NCI-H526 (cell line): ENCODE measurements at regions not wholly inside any gene's neighbourhood (a gene's known extent, or its start where the extent isn't known, plus 50 kb on each side); places are given as distances from the start of the nearest gene placed in this dataset.
"Not testable (repeated sequence)": the region's sequence is repeated elsewhere in the genome, so short reads cannot be mapped to it uniquely, and the experiment has no call there.

Experiments used
- DNase-seq, 2 experiments: peaks; one replicate each; lab custom pipeline; 2025; lab: John Stamatoyannopoulos, UW

DNA sequence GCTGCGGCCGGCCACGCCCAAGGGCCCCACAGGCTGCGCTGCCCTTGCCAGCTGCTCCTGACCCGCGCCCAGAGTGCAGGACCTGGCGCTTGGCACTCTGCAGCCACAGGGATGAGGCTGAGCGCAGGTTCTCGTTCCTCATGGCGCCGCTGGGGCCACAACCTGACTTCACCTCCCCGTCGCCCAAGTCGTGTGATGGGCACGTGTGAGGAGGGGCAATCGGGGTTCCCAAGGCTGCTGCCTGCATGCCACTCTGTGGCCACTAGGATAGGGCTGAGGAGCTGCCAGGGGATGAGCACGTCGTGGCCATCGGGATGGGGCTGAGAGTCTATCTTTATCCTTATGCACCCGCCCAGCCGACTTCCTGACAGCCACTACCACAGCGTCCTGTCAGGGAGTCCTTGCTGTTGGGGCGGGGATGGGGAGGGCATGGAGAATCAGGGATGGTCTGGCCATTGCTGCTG, 1890.0 kb upstream of the CDH9 start:
- DNase-seq: not testable (repeated sequence)

DNA sequence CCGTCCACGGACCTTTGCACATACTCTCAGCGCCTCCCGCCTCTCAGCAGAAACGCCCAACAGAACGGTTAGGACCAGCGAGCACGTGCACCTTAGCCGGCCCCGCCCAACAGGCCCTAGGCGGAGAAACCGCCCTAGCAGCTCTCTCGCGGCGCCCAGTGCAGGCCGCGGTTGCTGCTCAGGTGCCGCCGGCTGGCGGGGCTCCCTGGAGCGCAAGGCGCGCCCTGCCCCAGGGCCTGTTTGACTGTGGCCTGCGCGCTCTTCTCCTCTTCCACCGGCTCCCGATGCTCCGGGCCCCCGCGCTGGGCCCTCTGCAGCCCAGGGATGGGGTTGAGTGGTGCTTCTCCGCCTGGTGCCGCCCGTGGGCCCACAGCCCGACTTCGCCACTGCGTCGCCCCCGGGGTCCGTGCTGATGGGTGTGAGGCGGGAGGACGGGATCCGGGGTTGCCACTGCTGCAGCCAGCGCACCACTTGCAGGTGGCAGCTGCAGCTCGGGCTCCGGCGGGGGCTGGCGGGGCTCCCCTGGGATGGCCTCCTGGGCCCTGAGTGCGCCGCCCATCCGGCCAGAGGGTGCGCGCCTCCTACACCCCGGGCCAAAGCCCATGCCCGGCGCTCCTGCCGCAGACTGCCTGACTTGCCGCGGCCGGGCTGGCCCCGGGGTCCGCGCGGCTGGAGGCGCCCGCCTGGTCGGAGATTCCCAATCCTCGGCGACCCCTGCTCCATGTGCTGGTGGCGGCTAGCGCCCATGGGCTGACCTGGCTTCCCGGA, 1889.4 kb upstream of the CDH9 start:
- no peak for DNase-seq

- no peak for DNase-seq
Observed at GRCh38 chr5:28926422-28926821, 1888.0 kb upstream of the CDH9 start.

DNA sequence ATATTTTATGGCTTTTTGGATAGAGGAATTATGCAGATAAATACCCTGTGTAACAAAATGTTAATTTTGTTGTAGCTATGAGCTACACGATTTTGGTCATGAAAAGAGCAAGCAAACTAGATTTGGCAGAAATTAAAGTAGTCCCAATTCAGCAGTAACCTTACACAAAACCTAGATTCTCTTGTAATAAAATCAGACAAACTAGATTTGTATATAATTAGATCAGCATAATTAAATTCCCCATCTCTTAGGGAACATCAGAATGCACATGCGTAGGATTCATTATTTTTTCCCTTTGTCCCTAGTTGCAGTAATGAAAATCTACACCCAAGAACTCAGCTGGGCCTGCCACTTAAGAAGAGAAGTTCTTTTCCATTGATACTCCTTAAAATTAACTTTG, 1879.2 kb upstream of the CDH9 start:
- no peak for DNase-seq

DNA sequence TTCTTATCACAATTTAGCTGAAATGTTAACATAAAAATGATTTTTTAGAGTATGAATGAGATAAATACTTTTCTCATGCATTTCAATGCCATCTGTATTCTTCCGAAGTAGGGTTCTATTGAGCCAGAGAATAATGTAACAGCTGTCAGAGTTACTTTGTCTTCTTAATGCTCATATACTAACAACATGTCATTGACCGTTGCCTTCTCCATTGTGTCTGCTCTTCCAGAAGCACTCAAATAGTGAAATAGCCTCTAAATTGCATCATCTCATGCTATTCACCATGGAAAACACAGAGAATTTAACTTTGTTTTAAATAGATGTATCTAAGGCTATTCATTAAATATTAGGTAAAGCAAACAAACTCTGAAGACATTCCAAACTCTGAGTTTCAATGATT, 1875.9 kb upstream of the CDH9 start:
- DNase-seq: no peak

DNA sequence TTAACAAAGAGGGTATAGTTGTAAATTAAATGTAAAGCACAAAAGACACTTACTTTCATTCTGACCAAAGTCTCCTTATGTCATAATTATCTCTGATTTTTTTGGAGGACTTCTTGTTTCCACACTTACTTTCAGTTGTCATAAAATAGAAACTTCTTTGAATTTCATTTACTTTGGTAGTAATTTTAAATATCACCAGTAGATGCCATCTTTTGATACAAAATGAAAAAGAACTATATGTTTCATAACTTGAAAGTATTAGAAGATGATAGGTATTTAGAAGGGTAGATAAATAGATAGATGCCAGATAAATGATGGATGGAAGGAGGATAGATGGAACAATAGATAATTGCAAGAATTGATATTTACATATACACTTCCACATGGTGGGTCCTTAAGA, 1865.3 kb upstream of the CDH9 start:
- DNase-seq: no peak

GRCh38 chr5:28896949-28897348, 1858.6 kb upstream of the CDH9 start:
- DNase-seq: peak in 1 of 2 experiments; percentile 12

DNA sequence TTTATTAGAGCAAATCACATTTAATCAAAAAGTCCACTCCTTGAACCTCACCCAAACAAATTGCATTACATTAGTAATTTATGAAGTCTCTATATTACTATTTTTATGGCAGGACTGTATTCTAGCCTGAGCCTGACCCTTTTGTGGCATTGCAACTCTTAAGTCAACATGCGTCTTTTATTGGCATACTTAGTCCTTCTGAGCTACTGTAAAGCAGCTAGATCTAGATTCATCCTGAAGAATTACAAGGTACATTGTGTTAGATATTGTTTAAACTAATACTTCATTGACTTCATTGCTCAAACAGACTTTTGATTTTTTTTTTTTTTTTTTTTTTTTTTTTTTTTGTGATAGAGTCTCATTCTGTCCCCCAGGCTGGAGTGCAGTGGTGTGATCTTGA, 1842.5 kb upstream of the CDH9 start:
- DNase-seq: no peak

- no peak for DNase-seq
Observed at GRCh38 chr5:28877050-28877449, 1838.7 kb upstream of the CDH9 start.

GRCh38 chr5:28864006-28864405, 1825.6 kb upstream of the CDH9 start:
- no peak for DNase-seq

DNA sequence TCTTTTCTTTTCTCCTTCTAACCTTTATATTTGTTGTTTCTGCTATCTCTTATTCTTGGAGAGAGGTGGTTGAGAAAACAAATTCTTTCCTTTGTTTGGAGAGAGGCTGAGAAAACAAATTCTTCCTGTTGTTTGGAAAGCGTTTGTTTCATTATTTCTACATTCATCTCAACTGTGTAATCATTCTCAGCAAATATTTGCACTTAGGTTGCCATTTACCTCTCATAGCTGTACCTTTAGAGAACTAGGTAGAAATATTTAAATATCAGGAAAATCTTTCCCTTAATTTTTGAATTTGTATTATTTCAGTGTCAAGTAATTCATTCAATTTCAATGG, 1824.4 kb upstream of the CDH9 start:
- DNase-seq: no peak

DNA sequence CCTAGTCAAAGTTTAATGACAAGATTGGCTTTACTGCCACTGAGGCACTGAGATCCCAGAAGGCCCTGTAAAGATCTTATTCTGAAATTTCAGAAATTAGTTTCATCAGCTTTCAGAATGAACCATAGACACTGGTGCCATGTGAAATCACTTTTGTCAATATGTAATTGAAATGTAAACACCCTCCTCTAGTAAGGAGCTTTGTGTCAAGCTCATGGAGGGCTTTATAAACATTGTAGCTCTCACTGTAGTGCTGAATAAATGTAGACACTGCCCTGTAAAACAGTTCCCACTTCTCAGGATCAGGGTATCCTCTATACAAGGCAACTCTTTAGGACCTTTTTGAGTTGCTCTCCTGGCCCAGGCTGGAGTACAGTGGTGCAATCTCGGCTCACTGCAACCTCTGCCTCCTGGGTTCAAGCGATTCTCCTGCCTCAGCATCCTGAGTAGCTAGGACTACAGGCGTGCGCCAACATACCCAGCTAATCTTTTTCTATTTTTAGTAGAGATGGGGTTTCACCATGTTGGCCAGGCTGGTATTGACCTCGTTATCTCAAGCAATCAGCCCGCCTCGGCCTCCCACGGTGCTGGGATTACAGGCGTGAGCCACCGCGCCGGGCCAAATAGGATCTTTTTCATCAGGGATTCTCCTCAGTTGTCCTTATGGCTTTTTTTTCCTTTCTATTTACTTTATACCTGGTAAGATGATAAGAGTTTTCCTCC, 1823.9 kb upstream of the CDH9 start:
- DNase-seq: no peak

- no peak for DNase-seq
Observed at GRCh38 chr5:28855626-28856025, 1817.2 kb upstream of the CDH9 start.

- no peak for DNase-seq
Observed at GRCh38 chr5:28850320-28850921, 1812.0 kb upstream of the CDH9 start.

- no peak for DNase-seq
Observed at GRCh38 chr5:28831042-28831441, 1792.7 kb upstream of the CDH9 start.

DNA sequence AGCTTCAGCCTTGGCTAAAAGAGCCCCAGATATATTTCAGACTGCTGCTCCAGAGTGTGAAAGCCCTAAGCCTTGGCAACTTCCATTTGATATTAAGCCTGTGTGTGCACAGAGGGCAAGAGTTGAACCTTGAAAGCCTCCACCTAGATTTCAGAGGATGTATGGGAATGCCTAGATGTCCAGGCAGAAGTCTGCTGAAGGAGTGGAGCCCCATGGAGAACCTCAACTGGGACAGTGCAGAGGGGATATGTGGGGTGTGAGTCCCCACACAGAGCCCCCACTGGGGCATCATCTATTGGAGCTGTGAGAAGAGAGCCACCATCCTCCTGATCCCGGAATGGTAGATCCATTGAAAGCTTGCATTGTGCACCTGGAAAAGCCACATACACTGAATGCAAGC, 1784.8 kb upstream of the CDH9 start:
- no peak for DNase-seq

- no peak for DNase-seq
Observed at GRCh38 chr5:28822071-28822470, 1783.7 kb upstream of the CDH9 start.

DNA sequence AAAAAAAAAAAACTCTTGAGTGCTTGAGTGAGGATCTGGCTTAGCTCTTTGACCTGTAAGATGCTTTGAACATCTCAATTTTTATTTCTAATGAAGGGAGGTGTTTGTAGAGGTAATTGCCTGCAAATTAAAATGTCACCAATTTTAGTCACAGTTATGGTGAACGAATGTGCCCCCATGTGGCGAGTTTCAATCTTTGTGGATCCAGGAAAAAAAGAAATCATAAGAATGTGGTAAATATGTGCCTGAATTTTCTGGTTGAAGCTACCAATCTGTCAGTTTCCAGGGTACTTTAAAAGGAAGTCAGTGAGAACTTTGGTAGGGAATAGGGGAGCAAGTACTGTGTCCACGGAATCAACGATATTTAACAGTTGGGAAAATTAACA, 1772.4 kb upstream of the CDH9 start:
- DNase-seq: peak in 1 of 2 experiments; percentile 5

- DNase-seq: no peak
Observed at GRCh38 chr5:28809811-28810750, 1771.7 kb upstream of the CDH9 start.

GRCh38 chr5:28808967-28809810, 1770.8 kb upstream of the CDH9 start:
- DNase-seq: no peak

DNA sequence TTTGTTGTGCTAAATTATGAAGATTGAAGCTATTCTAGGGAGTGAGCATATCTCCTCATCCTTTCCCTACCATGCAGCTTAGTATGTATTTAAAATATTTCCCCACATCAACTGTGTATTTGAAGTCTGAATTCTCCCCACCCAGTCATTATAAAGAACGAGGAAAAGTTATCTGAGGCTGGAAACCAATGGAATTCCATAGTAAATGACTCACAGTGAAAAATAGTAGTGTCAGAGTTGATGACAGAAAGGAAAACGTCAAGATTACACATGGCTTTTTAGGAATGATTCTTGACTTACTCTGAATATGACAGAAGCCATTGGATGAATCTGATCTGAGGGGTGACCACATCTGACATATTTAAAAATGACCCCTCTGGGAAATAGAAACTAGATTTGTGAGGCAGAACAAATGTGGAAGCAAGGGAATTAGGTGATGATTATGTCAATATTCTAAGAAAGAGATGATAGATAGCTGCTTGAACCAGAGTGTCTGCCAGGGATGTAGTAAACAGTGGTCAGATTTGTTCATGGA, 1768.9 kb upstream of the CDH9 start:
- DNase-seq: no peak
